ENCODE measurements at regions not wholly inside any gene's neighbourhood (a gene's known extent, or its start where the extent isn't known, plus 50 kb on each side); places are given as distances from the start of the nearest gene placed in this dataset.

- TF ChIP-seq POLR2A (IDR thresholded peaks at IDR 0.05; ENCODE audit: low read depth, low read length) (no peak), POLR2AphosphoS5 (IDR thresholded peaks at IDR 0.05; ENCODE audit: low read depth, low read length) (no peak), TAF1 (IDR thresholded peaks at IDR 0.05; ENCODE audit: low read depth, low read length) (no peak), POU2F2 (IDR thresholded peaks at IDR 0.05; ENCODE audit: low read depth, low read length) (no peak)
Observed at GRCh38 chr1:98385652-98386051, 275.9 kb upstream of the SNX7 start.

Measured in GM12891 (cell line).